K562 (cell line): ENCODE measurements at regions not wholly inside any gene's neighbourhood (a gene's known extent, or its start where the extent isn't known, plus 50 kb on each side); places are given as distances from the start of the nearest gene placed in this dataset.

Experiments
- CHD2 ChIP-seq: IDR thresholded peaks from 2 replicates; pipeline ENCODE4 v1.6.1; 2011; ENCODE audit warnings: low read depth, low read length
- JUND ChIP-seq, 2 experiments: IDR thresholded peaks; 2 replicates in 1 of 2; 3 replicates in 1 of 2; pipeline ENCODE4 v1.6.1; 2011; ENCODE audit warnings: borderline replicate concordance in 2 of 2, low read depth in 2 of 2, low read length in 2 of 2, improper control_type of control experiment in 1 of 2, missing biosample characterization in 1 of 2, missing genetic modification characterization in 1 of 2, missing genetic modification reagents in 1 of 2
- MEF2A ChIP-seq: IDR thresholded peaks from 2 replicates; pipeline ENCODE4 v1.6.1; 2011; ENCODE audit warnings: low read depth, mild to moderate bottlenecking, low read length, moderate library complexity; ENCODE audit not compliant: control insufficient read depth
- PPARD ChIP-seq: fragments of 250-450 bp; sonication (Bioruptor Pico); IDR thresholded peaks from 2 replicates; pipeline ENCODE4 v1.8.0; 2022; ENCODE audit warnings: inconsistent platforms, mild to moderate bottlenecking, moderate library complexity
- RBM25 ChIP-seq: fragments of 200-400 bp; formaldehyde crosslinking; IDR thresholded peaks from 2 replicates; pipeline ENCODE4 v1.6.1; 2018; ENCODE audit warnings: low read length, low read depth, moderate library complexity; ENCODE audit not compliant: severe bottlenecking
- ZFPM2 ChIP-seq: fragments of 250-450 bp; sonication (Bioruptor Pico); IDR thresholded peaks from 2 replicates; pipeline ENCODE4 v1.5.1; 2022; ENCODE audit warnings: mild to moderate bottlenecking
- ZFX ChIP-seq: sonication (generic); formaldehyde crosslinking; IDR thresholded peaks from 2 replicates; pipeline ENCODE4 v1.8.0; 2022; ENCODE audit warnings: mild to moderate bottlenecking, missing genetic modification reagents, moderate library complexity
- ZNF217 ChIP-seq: sonication (generic); formaldehyde crosslinking; IDR thresholded peaks from 2 replicates; pipeline ENCODE4 v1.8.0; 2022; ENCODE audit warnings: mild to moderate bottlenecking, missing genetic modification reagents
- TF ChIP-seq, protein P1 (sequence below), 2 experiments: fragments of 450-650 bp; formaldehyde crosslinking in 1 of 2; IDR thresholded peaks; 2 replicates each; pipeline versions ENCODE4 v1.4.0 to v1.6.1; 2014 to 2020; ENCODE audit warnings: mild to moderate bottlenecking in 2 of 2, borderline replicate concordance in 1 of 2, low read depth in 1 of 2

DNA sequence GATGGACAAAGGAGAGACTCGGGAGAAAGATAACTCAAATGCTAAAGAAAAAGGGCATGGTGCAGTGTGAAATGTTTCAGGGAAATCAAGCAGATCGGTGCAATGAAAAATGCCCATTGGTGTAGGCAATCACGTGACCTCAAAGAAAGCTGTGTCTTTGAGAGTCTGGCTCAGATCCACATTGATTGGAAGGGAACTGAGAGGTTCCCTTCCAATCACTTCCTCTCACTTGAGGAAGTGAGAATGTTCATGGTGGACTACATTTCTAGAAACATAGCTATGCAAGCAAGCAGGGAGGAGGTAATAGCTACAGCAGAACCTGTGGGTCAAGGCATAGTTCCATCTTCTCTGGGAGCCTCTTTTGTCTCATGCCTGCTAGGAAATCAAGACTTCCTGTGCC, 187.4 kb downstream of the LPIN1 start:
- TF ChIP-seq PPARD (CRISPR knock-in tag) (no peak), MEF2A (no peak), ZFPM2 (CRISPR knock-in tag) (no peak), ZNF217 (CRISPR knock-in tag) (no peak), RBM25 (no peak), ZFX (no peak), JUND (IDR thresholded peaks at IDR 0.05; ENCODE audit: borderline replicate concordance, low read depth, low read length) (no peak), JUND (tag; IDR thresholded peaks at IDR 0.05; ENCODE audit: borderline replicate concordance, low read depth, low read length) (no peak), CHD2 (no peak)
- TF ChIP-seq, protein P1, sequence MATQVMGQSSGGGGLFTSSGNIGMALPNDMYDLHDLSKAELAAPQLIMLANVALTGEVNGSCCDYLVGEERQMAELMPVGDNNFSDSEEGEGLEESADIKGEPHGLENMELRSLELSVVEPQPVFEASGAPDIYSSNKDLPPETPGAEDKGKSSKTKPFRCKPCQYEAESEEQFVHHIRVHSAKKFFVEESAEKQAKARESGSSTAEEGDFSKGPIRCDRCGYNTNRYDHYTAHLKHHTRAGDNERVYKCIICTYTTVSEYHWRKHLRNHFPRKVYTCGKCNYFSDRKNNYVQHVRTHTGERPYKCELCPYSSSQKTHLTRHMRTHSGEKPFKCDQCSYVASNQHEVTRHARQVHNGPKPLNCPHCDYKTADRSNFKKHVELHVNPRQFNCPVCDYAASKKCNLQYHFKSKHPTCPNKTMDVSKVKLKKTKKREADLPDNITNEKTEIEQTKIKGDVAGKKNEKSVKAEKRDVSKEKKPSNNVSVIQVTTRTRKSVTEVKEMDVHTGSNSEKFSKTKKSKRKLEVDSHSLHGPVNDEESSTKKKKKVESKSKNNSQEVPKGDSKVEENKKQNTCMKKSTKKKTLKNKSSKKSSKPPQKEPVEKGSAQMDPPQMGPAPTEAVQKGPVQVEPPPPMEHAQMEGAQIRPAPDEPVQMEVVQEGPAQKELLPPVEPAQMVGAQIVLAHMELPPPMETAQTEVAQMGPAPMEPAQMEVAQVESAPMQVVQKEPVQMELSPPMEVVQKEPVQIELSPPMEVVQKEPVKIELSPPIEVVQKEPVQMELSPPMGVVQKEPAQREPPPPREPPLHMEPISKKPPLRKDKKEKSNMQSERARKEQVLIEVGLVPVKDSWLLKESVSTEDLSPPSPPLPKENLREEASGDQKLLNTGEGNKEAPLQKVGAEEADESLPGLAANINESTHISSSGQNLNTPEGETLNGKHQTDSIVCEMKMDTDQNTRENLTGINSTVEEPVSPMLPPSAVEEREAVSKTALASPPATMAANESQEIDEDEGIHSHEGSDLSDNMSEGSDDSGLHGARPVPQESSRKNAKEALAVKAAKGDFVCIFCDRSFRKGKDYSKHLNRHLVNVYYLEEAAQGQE (IDR thresholded peaks at IDR 0.05; ENCODE audit: borderline replicate concordance) = no peak
- TF ChIP-seq, protein P1 (CRISPR knock-in tag; IDR thresholded peaks at IDR 0.05; ENCODE audit: low read depth) = no peak
